Right lobe of liver (tissue), 6 donors: ENCODE measurements at regions not wholly inside any gene's neighbourhood (a gene's known extent, or its start where the extent isn't known, plus 50 kb on each side); places are given as distances from the start of the nearest gene placed in this dataset.

Source experiments
- ATAC-seq, 4 donors: fragments of 200-7000 bp; cut with Tn5 transposase; one replicate each; pipeline ENCODE4 v1.9.1; 2020; ENCODE audit warnings: mild to moderate bottlenecking in 4 of 4, moderate library complexity in 4 of 4
- DNase-seq, 3 donors: peaks; one replicate each; pipeline ENCODE4 v3.0.0-alpha.2; 2020
- H3K27ac ChIP-seq, 3 donors: fragments of 200-600 bp; one replicate each; pipeline ENCODE4 v1.8.0; 2022
- H3K27me3 ChIP-seq, 2 donors: fragments of 200-600 bp; one replicate each; pipeline ENCODE4 v1.8.0; 2022
- H3K36me3 ChIP-seq, 4 donors: fragments of 200-600 bp; sonication (generic) in 1 of 4; one replicate each; pipeline versions ENCODE4 v1.5.1 to v1.8.0; 2017 to 2022; ENCODE audit warnings: control low read depth in 1 of 4
- H3K4me1 ChIP-seq, 4 donors: fragments of 200-600 bp; sonication (generic) in 1 of 4; one replicate each; pipeline versions ENCODE4 v1.5.1 to v1.8.0; 2017 to 2022; ENCODE audit warnings: control low read depth in 1 of 4
- H3K4me3 ChIP-seq, 3 donors: fragments of 200-600 bp; one replicate each; pipeline ENCODE4 v1.8.0; 2022
- H3K9me3 ChIP-seq, 4 donors: fragments of 200-600 bp; sonication (generic) in 1 of 4; one replicate each; pipeline versions ENCODE4 v1.5.1 to v1.8.0; 2017 to 2022; ENCODE audit warnings: control low read depth in 1 of 4
- CTCF ChIP-seq, 4 donors: fragments of 200-600 bp in 3 of 4; fragments of 450-650 bp in 1 of 4; IDR thresholded peaks; one replicate each; pipeline versions ENCODE4 v1.5.1 to v1.8.0; 2016 to 2022; ENCODE audit warnings: antibody characterized with exemption in 4 of 4, mild to moderate bottlenecking in 2 of 4
- POLR2A ChIP-seq: fragments of 450-650 bp; IDR thresholded peaks from one replicate; pipeline ENCODE4 v1.6.1; 2017; ENCODE audit warnings: antibody characterized with exemption, mild to moderate bottlenecking
- WGBS: methylation state at CpG from one replicate; pipeline ENCODE4 v1.1.6; 2018; ENCODE audit warnings: low coverage, low lambda C conversion rate; ENCODE audit not compliant: insufficient coverage; ENCODE audit errors: missing lambda C conversion rate; 5-methylcytosine and 5-hydroxymethylcytosine counted together
- intact Hi-C, 2 donors: fragments of 100-400 bp; cut with DNase I; formaldehyde crosslinking; loops; one replicate each; pipeline versions ENCODE4 v1.11.2 to v1.14.1; 2022
- donor health status: DM: no; HTN: yes; CAD: no.
- donor health status: DM: no; HTN: no; CAD: no.
- donor health status: DM: no; HTN: no; CAD: no.
- donor health status: DM: no; HTN: yes; CAD: no.
- donor health status: DM: no; HTN: yes; CAD: no.

DNA sequence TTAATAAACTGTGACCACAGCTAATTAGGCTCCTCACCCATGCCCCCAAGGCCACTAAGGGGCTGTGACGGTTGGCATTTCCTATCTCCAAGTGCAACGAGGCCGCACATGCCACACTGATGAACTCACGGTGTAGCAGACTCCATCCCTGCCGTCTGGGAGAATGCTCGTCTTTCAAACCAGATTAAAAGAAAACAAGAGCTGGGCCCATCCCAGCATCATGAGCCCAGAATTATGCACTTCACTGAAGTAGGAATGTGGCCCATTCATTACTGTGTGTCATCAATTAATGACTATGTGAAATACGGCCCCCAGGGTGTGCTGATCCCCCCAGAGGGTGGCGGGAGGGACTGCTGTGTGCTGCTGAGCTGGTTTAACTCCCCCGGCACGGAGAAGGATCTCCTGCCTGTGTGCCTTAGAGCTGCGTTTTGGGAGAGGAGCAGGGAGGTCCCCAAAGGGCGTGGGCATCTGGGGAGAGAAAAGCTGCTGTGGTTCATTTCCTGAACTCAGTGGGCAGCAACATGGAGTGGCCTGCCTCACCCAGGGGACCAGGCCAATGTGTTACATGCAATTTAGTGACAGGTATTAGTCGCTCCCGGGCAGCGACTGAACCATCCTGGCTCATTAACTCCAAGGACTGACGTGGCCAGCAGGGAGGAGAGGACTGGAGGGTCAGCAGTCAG lies 194.5 kb downstream of the FOXL1 start:
- ATAC-seq (no peak), DNase-seq (no peak)
- 58% methylated on average over 12 of the region's 16 CpGs for WGBS

GRCh38 chr16:86773354-86773715 lies 195.0 kb downstream of the FOXL1 start:
- whole genome bisulfite sequencing = 17% methylated on average over 2 of the region's 4 CpGs
- intact Hi-C loops = no loop called here
- ATAC-seq (no peak), DNase-seq (no peak)
- Histone ChIP-seq H3K27ac (no peak overlapping the region), H3K36me3 (no peaks in the 10 kb centered on the region), H3K27me3 (no peaks in the 10 kb centered on the region), H3K4me1 (no peaks in the 10 kb centered on the region), H3K4me3 (no peak overlapping the region), H3K9me3 (no peaks in the 10 kb centered on the region)
- TF ChIP-seq POLR2A = no peak
- no peak for TF ChIP-seq CTCF (IDR thresholded peaks at IDR 0.05)

More for the DNA sequence above, 194.5 kb downstream of the FOXL1 start:
- H3K27ac ChIP-seq = no peak overlapping the region
- no peaks in the 10 kb centered on the region for H3K4me1 ChIP-seq
- H3K9me3 ChIP-seq = no peaks in the 10 kb centered on the region
- intact Hi-C loops = no loop called here
- H3K4me3 ChIP-seq = no peak overlapping the region
- no peaks in the 10 kb centered on the region for H3K27me3 ChIP-seq
- no peaks in the 10 kb centered on the region for H3K36me3 ChIP-seq
- TF ChIP-seq POLR2A (no peak), CTCF (IDR thresholded peaks at IDR 0.05) (no peak)

- no peaks in the 10 kb centered on the region for H3K27me3 ChIP-seq
These were observed 196.6 kb downstream of the FOXL1 start for GRCh38 chr16:86774931-86775330.

DNA sequence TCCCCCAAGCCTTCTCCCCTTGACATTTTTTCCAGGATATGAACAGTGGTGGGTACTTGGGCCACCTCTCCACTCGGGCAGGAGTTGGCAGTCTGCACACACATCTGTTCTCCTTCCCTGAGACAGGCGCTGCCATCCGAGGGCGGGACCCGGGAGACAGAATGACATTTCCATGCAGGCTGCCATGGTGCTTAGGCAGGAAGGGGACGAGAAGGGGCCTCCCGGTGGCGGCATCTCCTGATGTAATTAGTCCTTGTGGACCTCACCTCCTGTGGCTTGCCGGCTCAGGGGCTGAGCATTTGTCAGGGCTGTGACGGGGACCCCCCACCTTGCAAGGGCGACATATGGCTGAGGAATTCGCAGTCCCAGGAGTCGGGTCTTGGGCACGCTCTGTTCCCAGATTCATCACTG lies 197.2 kb downstream of the FOXL1 start:
- no peak for ATAC-seq

More at GRCh38 chr16:86774931-86775330, 196.6 kb downstream of the FOXL1 start:
- TF ChIP-seq POLR2A = no peak
- TF ChIP-seq CTCF (IDR thresholded peaks at IDR 0.05) = no peak
- DNase-seq = no peak
- H3K27ac ChIP-seq = no peak overlapping the region
- H3K4me1 ChIP-seq = no peaks in the 10 kb centered on the region
- no peaks in the 10 kb centered on the region for H3K9me3 ChIP-seq
- 87% methylated on average over 5 of the region's 12 CpGs for WGBS
- intact Hi-C loops = no loop called here
- no peak for ATAC-seq
- H3K4me3 ChIP-seq = no peak overlapping the region
- H3K36me3 ChIP-seq = no peaks in the 10 kb centered on the region

More for the DNA sequence above, 197.2 kb downstream of the FOXL1 start:
- H3K36me3 ChIP-seq = no peaks in the 10 kb centered on the region
- H3K4me3 ChIP-seq = no peak overlapping the region
- H3K27ac ChIP-seq = no peak overlapping the region
- H3K27me3 ChIP-seq = no peaks in the 10 kb centered on the region
- intact Hi-C loops = no loop called here
- no peaks in the 10 kb centered on the region for H3K9me3 ChIP-seq
- no peak for TF ChIP-seq POLR2A
- TF ChIP-seq CTCF (IDR thresholded peaks at IDR 0.05) = no peak
- no peak for DNase-seq
- no peaks in the 10 kb centered on the region for H3K4me1 ChIP-seq
- WGBS = 29% methylated on average over 6 of the region's 14 CpGs
